H7 (cell line): ENCODE measurements at regions not wholly inside any gene's neighbourhood (a gene's known extent, or its start where the extent isn't known, plus 50 kb on each side); places are given as distances from the start of the nearest gene placed in this dataset.

Experiments
- DNase-seq: peaks from one replicate; pipeline ENCODE4 v3.0.0; 2012
- H3K27me3 ChIP-seq: 2 replicates; pipeline ENCODE4 v1.6.0; 2011; ENCODE audit warnings: mild to moderate bottlenecking, low read length; ENCODE audit not compliant: control insufficient read depth, insufficient read depth
- H3K36me3 ChIP-seq: replicated peaks from 2 replicates; pipeline ENCODE4 v1.5.1; 2011; ENCODE audit warnings: low read length; ENCODE audit not compliant: control insufficient read depth, insufficient read depth
- H3K4me3 ChIP-seq: 2 replicates; pipeline ENCODE4 v1.5.1; 2011; ENCODE audit warnings: low read depth, mild to moderate bottlenecking, control low read depth, low read length, moderate library complexity; ENCODE audit not compliant: insufficient read depth

DNA sequence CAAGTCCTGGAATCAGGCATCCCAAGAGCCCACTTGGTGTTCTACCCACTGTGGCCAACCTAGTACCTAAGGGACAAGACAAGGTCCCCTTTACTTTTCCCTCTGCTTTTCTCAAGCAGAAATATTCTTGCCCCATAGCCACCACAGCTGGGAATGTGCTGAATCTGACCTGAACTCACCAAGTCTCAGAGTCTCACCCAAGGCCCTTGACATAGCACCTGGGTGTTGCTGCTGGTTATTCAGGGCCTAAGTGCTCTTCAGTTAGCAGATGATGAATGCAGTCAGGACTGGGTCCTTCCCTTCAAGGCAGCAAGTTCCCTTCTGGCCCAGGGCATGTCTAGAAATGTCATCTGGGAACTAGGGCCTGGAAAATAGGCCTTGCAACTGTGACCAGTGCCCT is 201.8 kb upstream of the SERP2 start:
- Histone ChIP-seq H3K4me3 (no peak overlapping the region), H3K27me3 (no peaks in the 10 kb centered on the region), H3K36me3 (no peaks in the 10 kb centered on the region)
- DNase-seq, result no peak

DNA sequence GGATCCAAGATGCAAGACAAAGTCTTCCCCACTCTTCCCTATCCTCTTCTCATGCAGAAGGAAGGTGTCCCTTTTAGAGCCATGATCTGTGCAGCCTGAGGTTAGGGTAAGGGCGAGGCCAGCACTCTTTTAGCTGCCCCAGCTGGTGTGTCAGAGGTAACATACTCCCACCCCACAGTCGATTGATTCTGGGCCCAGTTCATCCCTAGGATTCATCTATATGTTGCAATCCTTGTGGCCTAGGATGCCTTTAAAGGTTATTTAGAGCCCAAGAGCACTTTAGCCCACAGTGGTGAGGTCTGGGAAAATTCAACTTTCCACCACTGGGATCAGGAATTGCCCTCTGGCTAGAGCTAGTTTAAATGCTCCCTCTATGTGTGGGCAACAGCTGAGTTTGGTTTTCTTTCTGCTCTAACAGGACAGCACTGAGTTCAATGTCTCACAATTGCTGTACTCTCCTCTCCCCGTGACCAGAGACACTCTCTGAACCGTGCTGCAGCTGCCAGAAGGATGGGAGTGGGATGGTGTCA is 201.3 kb upstream of the SERP2 start:
- no peak for DNase-seq
- Histone ChIP-seq H3K36me3 (no peaks in the 10 kb centered on the region), H3K27me3 (no peaks in the 10 kb centered on the region), H3K4me3 (no peak overlapping the region)

DNA sequence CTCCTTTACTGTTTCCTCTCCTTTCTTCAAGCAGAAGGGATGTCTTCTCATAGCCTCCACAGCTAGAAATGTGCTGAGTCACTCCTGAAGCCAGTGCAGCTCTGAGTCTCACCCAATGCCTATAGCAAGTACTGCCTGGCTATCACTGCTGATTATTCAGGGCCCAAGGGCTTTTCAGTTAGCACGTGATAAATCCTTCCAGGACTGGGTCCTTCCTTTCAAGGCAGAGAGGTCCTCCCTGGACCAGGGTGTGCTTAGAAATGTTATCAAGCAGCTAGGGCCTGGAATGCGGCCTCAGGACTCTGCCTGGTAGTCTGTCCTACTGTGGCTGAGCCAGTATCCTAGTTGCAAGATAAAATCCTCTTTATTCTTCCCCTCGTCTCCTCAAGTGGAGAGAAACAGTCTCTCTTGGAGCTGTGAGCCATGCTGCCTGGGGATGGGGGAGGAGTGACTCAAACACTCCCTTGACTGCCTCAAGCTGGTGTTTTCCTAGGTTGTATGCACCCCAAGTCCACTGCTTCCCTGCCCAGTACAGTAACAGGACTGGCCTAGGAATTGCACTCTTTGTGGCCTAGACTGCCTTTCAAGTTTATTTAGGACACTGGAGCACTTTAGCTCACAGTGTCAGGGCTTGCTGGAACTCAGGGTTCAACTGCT is 198.7 kb upstream of the SERP2 start:
- no peak for DNase-seq
- Histone ChIP-seq H3K27me3 (no peaks in the 10 kb centered on the region), H3K36me3 (no peaks in the 10 kb centered on the region), H3K4me3 (no peak overlapping the region)

DNA sequence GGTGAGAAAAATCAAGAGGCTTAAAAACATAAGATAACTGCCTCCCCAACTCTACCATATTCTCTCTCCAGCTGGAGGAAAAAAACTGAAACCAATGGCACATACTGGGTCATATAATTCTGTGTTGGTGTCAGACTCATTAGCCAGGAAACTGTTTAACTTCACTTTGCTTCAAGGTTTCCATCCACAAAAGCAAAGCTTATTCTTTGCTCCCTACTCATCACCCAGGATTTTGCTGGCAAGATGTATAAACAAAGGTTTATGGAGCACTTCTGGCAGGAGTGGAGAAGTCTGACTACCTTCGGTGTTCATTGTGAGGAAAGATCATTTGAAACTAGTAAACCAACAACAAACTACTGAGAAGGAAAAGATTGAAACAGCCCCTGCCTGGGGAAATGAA is 197.5 kb upstream of the SERP2 start:
- DNase-seq, result no peak
- no peaks in the 10 kb centered on the region for H3K27me3 ChIP-seq
- no peak overlapping the region for H3K4me3 ChIP-seq
- H3K36me3 ChIP-seq, result no peaks in the 10 kb centered on the region

DNA sequence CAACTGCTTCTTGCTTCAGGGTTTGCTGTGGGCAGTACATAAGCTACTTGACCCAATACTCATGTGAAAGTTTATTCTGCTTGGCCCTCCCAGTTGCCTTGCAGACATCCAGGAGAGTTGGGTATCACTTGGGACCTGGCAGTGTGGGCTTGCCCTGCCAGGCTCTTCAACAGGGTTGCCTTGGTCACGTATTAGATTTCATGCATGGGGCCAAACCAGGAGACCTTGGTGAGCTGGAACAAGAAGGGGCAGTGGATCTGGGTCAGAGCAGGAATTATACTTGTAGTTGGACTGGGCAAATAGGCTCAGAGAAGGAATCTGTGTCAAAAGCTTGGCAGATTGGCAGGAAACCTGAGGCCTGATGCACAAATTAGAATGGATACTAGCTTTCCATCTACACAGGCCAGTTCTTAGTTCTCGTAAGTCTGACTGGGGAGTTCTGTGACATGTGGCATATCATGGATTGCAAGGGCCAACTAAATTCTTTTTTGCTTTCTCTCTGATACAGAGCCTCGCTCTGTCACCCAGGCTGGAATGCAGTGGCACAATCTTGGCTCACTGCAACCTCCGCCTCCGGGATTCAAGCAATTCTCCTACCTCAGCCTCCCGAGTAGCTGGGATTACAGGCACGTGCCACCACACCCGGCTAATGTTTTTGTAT is 192.6 kb upstream of the SERP2 start:
- Histone ChIP-seq H3K4me3 (no peak overlapping the region), H3K27me3 (no peaks in the 10 kb centered on the region), H3K36me3 (no peaks in the 10 kb centered on the region)
- no peak for DNase-seq

DNA sequence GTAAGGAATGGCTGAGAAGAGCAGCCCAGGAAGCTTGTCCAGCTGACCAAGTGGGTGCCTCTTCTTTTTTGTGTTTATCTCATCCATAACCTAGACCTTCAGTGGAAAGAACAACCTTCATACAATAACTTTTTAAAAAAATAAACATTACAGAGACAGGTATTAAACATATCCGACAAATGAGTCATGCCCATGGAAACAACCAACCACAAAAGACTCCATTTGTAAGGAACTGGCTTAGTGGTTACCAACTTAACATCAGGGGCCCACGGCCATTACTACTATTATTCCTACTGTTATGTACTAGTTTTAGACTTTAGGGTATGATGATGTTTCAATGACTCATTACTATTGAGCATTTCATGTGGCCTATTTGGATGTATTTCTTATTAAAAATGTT is 191.7 kb upstream of the SERP2 start:
- H3K27me3 ChIP-seq, result no peaks in the 10 kb centered on the region
- H3K4me3 ChIP-seq, result no peak overlapping the region
- H3K36me3 ChIP-seq, result no peaks in the 10 kb centered on the region
- DNase-seq, result no peak

DNA sequence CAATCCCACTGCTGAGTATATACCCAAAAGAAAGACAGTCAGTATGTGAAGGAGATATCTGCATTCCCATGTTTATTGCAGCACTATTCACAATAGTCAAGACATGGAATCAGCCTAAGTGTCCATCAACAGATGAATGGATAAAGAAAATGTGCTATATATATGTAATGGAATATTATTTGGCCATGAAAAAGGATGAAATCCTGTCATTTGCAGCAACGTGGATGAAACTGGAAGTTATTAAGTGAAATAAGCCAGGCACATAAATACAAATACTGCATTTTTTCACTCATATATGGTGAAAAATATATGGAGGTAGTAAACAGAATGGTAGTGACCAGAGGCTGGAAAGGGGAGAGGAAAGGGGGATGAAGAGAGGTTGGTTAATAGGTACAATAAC is 188.9 kb upstream of the SERP2 start:
- no peak for DNase-seq
- no peaks in the 10 kb centered on the region for H3K27me3 ChIP-seq
- no peaks in the 10 kb centered on the region for H3K36me3 ChIP-seq
- no peak overlapping the region for H3K4me3 ChIP-seq

DNA sequence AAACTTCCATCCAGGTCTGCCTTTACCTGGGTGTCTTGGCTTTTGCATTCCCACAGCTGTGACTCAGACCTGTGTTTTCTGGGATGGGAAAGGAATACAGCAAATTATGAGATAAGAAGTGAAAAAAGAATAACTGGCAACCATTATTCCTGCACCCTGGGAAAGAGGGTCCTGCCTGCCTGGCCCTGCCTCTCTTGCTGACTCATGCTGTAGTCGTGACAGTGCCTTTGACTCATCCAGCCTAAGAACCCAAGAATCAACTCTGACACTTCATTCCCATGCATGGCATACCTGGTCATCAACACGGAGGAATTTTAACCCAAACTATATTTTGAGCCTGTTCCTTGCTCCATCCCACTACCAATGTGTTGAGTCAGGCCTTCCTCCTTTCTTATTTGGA is 185.4 kb upstream of the SERP2 start:
- Histone ChIP-seq H3K27me3 (no peaks in the 10 kb centered on the region), H3K36me3 (no peaks in the 10 kb centered on the region), H3K4me3 (no peak overlapping the region)
- no peak for DNase-seq

DNA sequence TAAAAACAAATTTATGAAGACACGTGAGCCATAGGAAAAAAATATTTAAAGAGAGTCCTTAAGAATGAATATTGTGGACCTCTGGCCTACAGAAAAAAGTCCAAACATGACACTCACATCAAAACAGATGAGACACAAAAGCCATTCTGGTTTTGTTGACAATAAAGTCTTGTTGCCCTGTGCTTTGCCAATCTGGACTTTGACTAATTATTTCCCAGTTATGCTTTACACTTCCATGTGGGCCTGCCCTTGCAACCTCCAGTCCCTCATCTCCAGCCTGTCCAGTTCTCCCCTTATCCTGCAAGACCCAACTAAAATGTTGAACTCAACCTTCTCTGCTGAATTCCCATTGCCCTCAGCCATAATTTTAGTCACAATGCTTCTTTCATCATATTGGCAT is 184.5 kb upstream of the SERP2 start:
- Histone ChIP-seq H3K27me3 (no peaks in the 10 kb centered on the region), H3K4me3 (no peak overlapping the region), H3K36me3 (no peaks in the 10 kb centered on the region)
- DNase-seq, result no peak

DNA sequence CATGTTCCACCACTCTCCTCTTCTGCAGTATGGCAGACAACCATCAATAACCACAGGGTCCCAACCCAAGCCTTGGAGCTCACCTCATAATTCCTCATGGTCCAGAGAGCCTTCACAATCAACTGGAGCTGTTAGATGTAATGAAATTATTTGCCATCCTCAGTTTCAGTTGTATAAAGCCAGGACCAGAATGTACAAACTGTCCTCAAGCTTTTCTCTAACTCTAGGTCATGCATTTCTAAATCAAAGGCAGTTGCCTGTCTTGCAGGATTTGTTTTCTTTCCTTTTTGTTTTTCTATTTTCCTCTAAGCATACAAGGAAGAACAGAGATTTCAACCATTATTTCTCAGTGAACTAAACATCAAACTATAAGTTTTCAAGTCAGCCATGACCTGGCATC is 182.5 kb upstream of the SERP2 start:
- Histone ChIP-seq H3K36me3 (no peaks in the 10 kb centered on the region), H3K27me3 (no peaks in the 10 kb centered on the region), H3K4me3 (no peak overlapping the region)
- DNase-seq, result no peak

DNA sequence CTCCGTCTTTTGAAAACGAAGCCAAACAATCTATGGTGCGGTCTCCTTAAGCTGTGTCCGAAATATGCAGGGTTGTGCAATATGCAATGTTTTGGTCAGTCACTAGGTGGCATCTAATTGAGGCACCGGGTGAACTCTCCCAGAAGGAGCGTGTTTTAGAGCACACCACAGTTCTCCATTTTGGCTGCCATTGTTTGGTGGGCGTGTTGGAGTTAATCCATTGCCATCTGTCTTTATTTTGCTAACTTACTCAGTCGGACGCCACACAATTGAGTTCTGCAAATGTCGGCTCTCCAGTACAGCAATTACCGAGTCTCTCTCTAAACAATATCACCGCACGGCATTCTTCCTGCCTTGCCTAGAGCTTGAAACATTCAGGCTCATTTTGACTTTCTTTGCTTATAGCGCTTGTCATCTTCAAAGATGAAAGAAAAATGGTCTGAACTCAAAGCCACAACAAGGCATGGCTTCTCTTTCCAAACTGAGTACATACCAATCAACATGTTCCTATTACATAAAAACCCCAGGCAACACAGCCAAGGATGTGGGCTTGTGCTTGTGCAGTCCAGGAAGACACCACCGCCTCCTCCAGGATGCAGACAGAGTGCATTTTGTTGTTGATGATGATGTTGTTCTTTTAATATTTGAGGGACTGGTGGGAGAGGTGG is 182.0 kb upstream of the SERP2 start:
- Histone ChIP-seq H3K27me3 (no peaks in the 10 kb centered on the region), H3K36me3 (no peaks in the 10 kb centered on the region), H3K4me3 (no peak overlapping the region)
- peak; percentile 58 for DNase-seq

DNA sequence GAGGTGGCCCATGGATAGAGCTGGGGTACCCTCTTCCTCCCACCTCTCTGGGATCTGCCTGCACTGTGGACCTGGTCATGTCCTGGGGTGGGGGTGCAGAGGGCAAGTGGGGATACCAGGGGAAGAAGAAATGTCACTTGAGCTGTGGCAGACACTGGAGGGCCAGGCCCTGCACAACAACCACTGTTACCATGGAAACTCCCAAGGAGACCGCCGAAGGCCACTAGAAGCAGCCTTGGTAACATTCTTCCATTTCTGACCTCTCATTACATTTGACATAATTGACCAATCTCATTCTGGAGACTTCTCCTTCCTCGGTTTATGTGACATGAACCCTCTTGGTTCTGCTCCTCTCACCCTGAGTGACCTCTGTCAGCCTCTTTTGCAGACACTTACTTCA is 179.9 kb upstream of the SERP2 start:
- Histone ChIP-seq H3K4me3 (no peak overlapping the region), H3K36me3 (no peaks in the 10 kb centered on the region), H3K27me3 (no peaks in the 10 kb centered on the region)
- DNase-seq, result no peak

DNA sequence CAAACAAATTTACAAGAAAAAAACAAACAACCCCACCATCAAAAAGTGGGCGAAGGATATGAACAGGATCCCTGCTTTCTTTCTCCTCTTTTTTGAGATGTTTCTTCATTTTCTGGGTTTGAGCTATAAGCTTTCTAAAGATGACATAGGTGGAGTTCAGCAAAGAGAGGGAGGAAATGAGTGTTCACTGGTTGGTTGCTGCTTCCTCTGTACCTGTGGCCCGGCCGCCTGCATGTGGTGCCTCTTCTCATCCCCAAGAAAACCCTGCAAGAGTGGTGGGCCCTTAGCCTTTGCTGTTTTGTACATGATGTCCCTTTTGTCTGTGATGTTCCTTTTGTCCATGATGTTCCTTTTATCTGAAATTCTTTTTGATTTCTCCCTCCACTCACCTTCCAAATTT is 178.4 kb upstream of the SERP2 start:
- H3K27me3 ChIP-seq, result no peaks in the 10 kb centered on the region
- H3K36me3 ChIP-seq, result no peaks in the 10 kb centered on the region
- no peak overlapping the region for H3K4me3 ChIP-seq
- DNase-seq, result no peak

DNA sequence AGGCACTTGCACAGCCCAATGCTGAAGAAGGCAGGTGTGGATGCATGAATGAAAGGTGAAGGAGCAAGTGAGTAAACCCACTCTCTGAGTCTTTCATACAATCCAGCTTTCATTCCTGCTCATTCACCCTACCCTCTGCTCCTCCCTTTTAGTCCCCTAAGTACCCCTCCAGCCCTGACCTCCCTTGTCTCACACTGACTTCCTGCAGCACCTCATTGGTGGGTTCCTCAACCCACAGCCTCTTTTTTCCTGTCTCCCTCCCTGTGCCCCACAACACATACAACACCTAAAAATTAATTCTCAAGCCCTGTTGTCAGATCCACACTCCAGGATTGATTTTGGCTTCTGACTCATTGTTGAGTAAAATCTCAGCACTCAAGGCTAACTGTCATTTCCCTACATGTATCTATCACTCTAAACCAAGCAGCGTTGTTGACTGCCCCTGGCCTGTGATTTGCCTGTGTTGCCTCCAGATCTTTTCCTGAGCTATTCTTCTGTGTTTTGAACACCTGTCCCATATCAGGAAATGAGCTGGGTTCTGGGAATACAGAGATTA is 177.3 kb upstream of the SERP2 start:
- Histone ChIP-seq H3K27me3 (no peaks in the 10 kb centered on the region), H3K36me3 (no peaks in the 10 kb centered on the region), H3K4me3 (no peak overlapping the region)
- no peak for DNase-seq
